Tibial artery (tissue), 4 donors: ENCODE measurements at regions not wholly inside any gene's neighbourhood (a gene's known extent, or its start where the extent isn't known, plus 50 kb on each side); places are given as distances from the start of the nearest gene placed in this dataset.
A peak's percentile ranks its signal among the peaks of the same experiment; 100 is the strongest.

Experiments
- DNase-seq, 2 donors: peaks; one replicate each; pipeline ENCODE4 v3.0.0-alpha.2; 2019
- H3K27ac ChIP-seq, 2 donors: fragments of 200-600 bp; sonication (generic) in 1 of 2; 1 replicate in 1 of 2; 2 replicates in 1 of 2; pipeline ENCODE4 v1.5.1; 2018 to 2019; ENCODE audit warnings: mild to moderate bottlenecking in 1 of 2
- H3K27me3 ChIP-seq, 2 donors: fragments of 200-600 bp; sonication (generic) in 1 of 2; one replicate each; pipeline versions ENCODE4 v1.5.1 to v1.6.0; 2016 to 2019
- H3K36me3 ChIP-seq, 3 donors: fragments of 200-600 bp; sonication (generic) in 2 of 3; one replicate each; pipeline ENCODE4 v1.5.1; 2016 to 2019; ENCODE audit warnings: mild to moderate bottlenecking in 2 of 3
- H3K4me1 ChIP-seq, 4 donors: fragments of 200-600 bp; sonication (generic) in 2 of 4; 1 replicate in 3 of 4; 2 replicates in 1 of 4; pipeline ENCODE4 v1.5.1; 2016 to 2019
- H3K4me3 ChIP-seq, 2 donors: fragments of 200-600 bp; sonication (generic) in 1 of 2; 1 replicate in 1 of 2; 2 replicates in 1 of 2; pipeline ENCODE4 v1.5.1; 2018 to 2019; ENCODE audit warnings: mild to moderate bottlenecking in 2 of 2
- H3K9me3 ChIP-seq, 3 donors: fragments of 200-600 bp; sonication (generic) in 1 of 3; one replicate each; pipeline ENCODE4 v1.5.1; 2016 to 2019
- intact Hi-C: fragments of 100-400 bp; cut with DNase I; formaldehyde crosslinking; loops from one replicate; pipeline ENCODE4 v1.15.0; 2023; ENCODE audit warnings: low total_unique reads
- TF ChIP-seq, protein P1 (sequence below), 2 experiments: fragments of 200-600 bp in 1 of 2; fragments of 450-650 bp in 1 of 2; IDR thresholded peaks; one replicate each; pipeline ENCODE4 v1.5.1; 2017 to 2019; ENCODE audit warnings: antibody characterized with exemption in 2 of 2, mild to moderate bottlenecking in 1 of 2, moderate library complexity in 1 of 2

DNA sequence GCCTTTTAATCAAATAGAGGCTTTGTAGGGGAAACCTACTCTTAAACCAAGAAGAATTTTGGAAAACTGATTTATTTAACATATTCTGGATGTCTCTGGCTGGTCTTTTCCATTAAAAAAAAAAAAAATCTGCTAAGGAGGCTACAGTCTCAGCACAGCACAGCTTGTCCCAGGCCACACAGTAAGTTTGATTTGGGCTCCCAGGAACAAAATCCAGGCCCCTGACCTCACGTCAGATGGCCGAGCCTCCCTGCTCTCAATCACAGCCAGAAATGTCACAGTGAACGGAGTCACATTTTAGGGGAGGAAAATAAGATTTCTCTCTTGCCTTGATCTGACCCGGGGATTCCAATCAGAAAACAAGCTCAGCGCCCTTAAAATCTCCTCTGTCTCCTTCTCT lies 72.9 kb upstream of the TBX5 start:
- DNase-seq: no peak
- peaks cover 0 to 79% of the 10 kb centered on the region in 2 donors for H3K27me3 ChIP-seq

DNA sequence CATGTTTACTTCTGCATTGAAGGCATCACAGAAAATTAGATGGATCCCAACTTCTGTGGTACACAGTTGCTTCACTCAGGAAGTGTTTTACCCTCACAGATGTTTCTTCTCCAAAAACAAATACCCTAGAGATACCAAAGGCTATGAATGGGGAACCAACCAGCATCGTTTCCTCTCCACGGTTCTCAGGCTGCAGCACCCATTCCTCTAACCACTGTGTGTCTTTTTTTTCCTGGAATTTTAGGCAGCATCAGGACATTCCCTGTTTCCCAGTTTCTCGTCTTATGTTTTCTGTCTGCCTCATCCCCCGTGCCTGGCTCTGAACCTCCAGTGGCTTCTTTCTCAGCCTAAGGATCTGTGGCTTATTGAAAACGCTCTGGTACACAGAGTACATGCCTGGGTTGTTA lies 72.0 kb upstream of the TBX5 start:
- TF ChIP-seq, protein P1, sequence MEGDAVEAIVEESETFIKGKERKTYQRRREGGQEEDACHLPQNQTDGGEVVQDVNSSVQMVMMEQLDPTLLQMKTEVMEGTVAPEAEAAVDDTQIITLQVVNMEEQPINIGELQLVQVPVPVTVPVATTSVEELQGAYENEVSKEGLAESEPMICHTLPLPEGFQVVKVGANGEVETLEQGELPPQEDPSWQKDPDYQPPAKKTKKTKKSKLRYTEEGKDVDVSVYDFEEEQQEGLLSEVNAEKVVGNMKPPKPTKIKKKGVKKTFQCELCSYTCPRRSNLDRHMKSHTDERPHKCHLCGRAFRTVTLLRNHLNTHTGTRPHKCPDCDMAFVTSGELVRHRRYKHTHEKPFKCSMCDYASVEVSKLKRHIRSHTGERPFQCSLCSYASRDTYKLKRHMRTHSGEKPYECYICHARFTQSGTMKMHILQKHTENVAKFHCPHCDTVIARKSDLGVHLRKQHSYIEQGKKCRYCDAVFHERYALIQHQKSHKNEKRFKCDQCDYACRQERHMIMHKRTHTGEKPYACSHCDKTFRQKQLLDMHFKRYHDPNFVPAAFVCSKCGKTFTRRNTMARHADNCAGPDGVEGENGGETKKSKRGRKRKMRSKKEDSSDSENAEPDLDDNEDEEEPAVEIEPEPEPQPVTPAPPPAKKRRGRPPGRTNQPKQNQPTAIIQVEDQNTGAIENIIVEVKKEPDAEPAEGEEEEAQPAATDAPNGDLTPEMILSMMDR (IDR thresholded peaks at IDR 0.05): no peak
- intact Hi-C loops: no loop called here
- Histone ChIP-seq H3K4me1 (peaks cover 0 to 20% (median 11%) of the 10 kb centered on the region in 4 donors), H3K36me3 (no peaks in the 10 kb centered on the region), H3K9me3 (no peaks in the 10 kb centered on the region), H3K27ac (no peak overlapping the region), H3K27me3 (peaks cover 0 to 81% of the 10 kb centered on the region in 2 donors), H3K4me3 (no peak overlapping the region)
- no peak for DNase-seq

More for the DNA sequence above, 72.9 kb upstream of the TBX5 start:
- TF ChIP-seq, protein P1 (IDR thresholded peaks at IDR 0.05): no peak
- Histone ChIP-seq H3K4me3 (no peak overlapping the region), H3K4me1 (peaks cover 0 to 20% (median 11%) of the 10 kb centered on the region in 4 donors), H3K9me3 (no peaks in the 10 kb centered on the region), H3K36me3 (no peaks in the 10 kb centered on the region), H3K27ac (no peak overlapping the region)
- intact Hi-C loops: no loop called here

DNA sequence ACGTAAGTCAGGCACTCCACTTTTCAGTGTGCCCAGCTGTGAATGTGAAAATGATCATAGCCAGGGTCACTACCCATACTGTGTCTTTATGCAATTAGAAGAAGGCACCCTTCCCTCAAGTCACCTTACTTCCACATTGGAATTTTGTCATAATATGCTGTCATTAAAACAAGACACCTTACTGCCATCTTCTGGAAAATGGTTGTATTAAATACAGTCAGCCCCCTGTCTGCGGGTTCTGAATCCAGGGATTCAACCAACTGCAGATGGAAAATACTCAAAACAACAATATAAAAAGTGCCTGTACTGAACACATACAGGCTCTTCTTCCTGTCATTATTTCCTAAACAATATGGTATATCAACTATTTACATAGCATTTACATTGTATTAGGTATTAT lies 70.2 kb upstream of the TBX5 start:
- peaks cover 0 to 63% of the 10 kb centered on the region in 2 donors for H3K27me3 ChIP-seq
- no peak overlapping the region for H3K4me3 ChIP-seq
- H3K9me3 ChIP-seq: no peaks in the 10 kb centered on the region
- intact Hi-C loops: no loop called here
- H3K27ac ChIP-seq: no peak overlapping the region
- no peaks in the 10 kb centered on the region for H3K36me3 ChIP-seq
- H3K4me1 ChIP-seq: peaks cover 0 to 17% (median 9%) of the 10 kb centered on the region in 4 donors
- DNase-seq: no peak
- TF ChIP-seq, protein P1 (IDR thresholded peaks at IDR 0.05): peak in 1 of 2 experiments; percentile 32

DNA sequence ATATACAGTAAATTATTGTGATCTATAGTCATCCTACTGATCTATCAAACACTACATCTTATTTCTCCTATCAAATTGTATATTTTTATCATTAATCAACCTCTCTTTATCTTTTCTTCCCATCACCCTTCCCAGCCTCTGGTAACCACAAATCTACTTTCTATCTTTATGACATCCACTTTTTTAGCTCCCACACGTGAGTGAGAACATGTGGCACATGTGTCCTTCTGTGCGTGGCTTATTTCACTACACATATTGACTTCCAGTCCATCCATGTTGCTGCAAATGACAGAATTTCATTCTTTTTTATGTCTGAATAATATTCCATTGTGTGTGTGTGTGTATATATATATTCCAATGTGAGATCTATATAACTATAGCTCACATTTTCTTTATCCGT lies 67.8 kb upstream of the TBX5 start:
- H3K27ac ChIP-seq: no peak overlapping the region
- peaks cover 0 to 43% of the 10 kb centered on the region in 2 donors for H3K27me3 ChIP-seq
- H3K9me3 ChIP-seq: no peaks in the 10 kb centered on the region
- no peak for DNase-seq
- no peak overlapping the region for H3K4me3 ChIP-seq
- intact Hi-C loops: no loop called here
- H3K36me3 ChIP-seq: no peaks in the 10 kb centered on the region
- TF ChIP-seq, protein P1 (IDR thresholded peaks at IDR 0.05): no peak
- no peaks in the 10 kb centered on the region for H3K4me1 ChIP-seq

DNA sequence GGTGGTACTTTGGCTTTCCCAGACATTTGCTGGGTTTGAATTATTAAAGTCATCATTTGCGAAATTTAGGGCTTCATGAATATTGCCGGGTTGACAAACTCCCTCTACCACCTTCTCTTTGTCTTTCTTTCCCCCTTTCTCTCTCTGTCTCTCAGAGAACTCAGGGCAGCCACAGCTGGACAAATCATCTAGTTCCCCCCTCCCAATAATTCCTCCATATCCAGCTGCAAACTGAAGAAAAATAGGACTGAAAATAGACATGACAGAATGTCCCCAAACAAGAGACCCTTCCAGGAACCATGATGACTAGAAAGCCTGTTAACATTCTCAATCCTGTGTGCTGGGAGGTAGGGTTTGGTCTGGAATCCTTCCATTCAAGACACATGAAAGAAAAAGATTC lies 67.1 kb upstream of the TBX5 start:
- DNase-seq: no peak
- Histone ChIP-seq H3K27ac (no peak overlapping the region), H3K4me1 (no peaks in the 10 kb centered on the region), H3K4me3 (no peak overlapping the region), H3K36me3 (no peaks in the 10 kb centered on the region), H3K27me3 (peaks cover 0 to 36% of the 10 kb centered on the region in 2 donors), H3K9me3 (no peaks in the 10 kb centered on the region)
- TF ChIP-seq, protein P1 (IDR thresholded peaks at IDR 0.05): no peak
- intact Hi-C loops: no loop called here

DNA sequence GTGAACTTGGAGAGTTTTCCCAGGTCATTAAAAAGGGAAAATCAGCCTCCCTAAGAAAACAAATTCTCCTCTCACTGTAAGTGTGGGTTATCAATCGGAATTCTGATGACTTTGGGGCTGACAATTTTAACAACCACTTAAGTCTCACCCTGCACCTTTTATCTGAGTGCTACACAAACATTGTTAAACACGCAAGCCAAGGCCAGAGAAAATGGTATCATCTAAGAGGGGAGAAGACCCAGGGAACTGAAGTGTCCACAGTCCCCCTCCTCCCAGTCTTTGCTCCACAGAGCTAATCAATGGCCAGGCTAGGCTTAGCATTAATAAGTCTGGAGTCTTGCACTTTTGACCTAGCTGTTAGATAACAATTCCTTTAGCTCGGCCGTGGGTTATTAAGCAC lies 51.7 kb upstream of the TBX5 start:
- H3K36me3 ChIP-seq: no peaks in the 10 kb centered on the region
- peaks cover 0 to 21% of the 10 kb centered on the region in 2 donors for H3K27me3 ChIP-seq
- no peaks in the 10 kb centered on the region for H3K9me3 ChIP-seq
- no peak overlapping the region for H3K4me3 ChIP-seq
- TF ChIP-seq, protein P1 (IDR thresholded peaks at IDR 0.05): no peak
- H3K4me1 ChIP-seq: no peaks in the 10 kb centered on the region
- no peak for DNase-seq
- intact Hi-C loops: no loop called here
- H3K27ac ChIP-seq: no peak overlapping the region
